Embryonic facial prominence (tissue), 1 donor: ENCODE measurements at regions not wholly inside any gene's neighbourhood (a gene's known extent, or its start where the extent isn't known, plus 50 kb on each side); places are given as distances from the start of the nearest gene placed in this dataset.
"Not testable (repeated sequence)": the region's sequence is repeated elsewhere in the genome, so short reads cannot be mapped to it uniquely, and the experiment has no call there.

Source experiments
- DNase-seq: peaks from one replicate; pipeline ENCODE4 v3.0.0-alpha.2; 2016; ENCODE audit errors: extremely low spot score

GRCh38 chr3:124315215-124316033 lies 323.5 kb upstream of the ROPN1 start:
- DNase-seq, result no peak

- DNase-seq, result no peak
These were observed 324.0 kb upstream of the ROPN1 start for GRCh38 chr3:124316034-124316287.

GRCh38 chr3:124318014-124318413 lies 326.1 kb upstream of the ROPN1 start:
- DNase-seq, result no peak

- DNase-seq, result no peak
These were observed 326.7 kb upstream of the ROPN1 start for GRCh38 chr3:124318656-124319055.

- no peak for DNase-seq
These were observed 329.1 kb upstream of the ROPN1 start for GRCh38 chr3:124320976-124321375.

- DNase-seq, result no peak
These were observed 330.5 kb upstream of the ROPN1 start for GRCh38 chr3:124322309-124322880.

- DNase-seq, result no peak
These were observed 331.0 kb upstream of the ROPN1 start for GRCh38 chr3:124322966-124323365.

- no peak for DNase-seq
These were observed 333.3 kb upstream of the ROPN1 start for GRCh38 chr3:124325248-124325647.

GRCh38 chr3:124329723-124330122 lies 337.8 kb upstream of the ROPN1 start:
- no peak for DNase-seq

GRCh38 chr3:124333931-124334640 lies 342.2 kb upstream of the ROPN1 start:
- DNase-seq, result no peak

GRCh38 chr3:124336067-124336656 lies 344.2 kb upstream of the ROPN1 start:
- no peak for DNase-seq

- no peak for DNase-seq
These were observed 353.9 kb upstream of the ROPN1 start for GRCh38 chr3:124345845-124346244.

GRCh38 chr3:124346487-124346886 lies 354.6 kb upstream of the ROPN1 start:
- no peak for DNase-seq

- no peak for DNase-seq
These were observed 355.5 kb upstream of the ROPN1 start for GRCh38 chr3:124347418-124347817.

GRCh38 chr3:124348555-124348954 lies 356.6 kb upstream of the ROPN1 start:
- not testable (repeated sequence) for DNase-seq

- DNase-seq, result peak; percentile 56
These were observed 359.7 kb upstream of the ROPN1 start for GRCh38 chr3:124351430-124352148.

- no peak for DNase-seq
These were observed 360.2 kb upstream of the ROPN1 start for GRCh38 chr3:124352149-124352539.

GRCh38 chr3:124353691-124354090 lies 361.8 kb upstream of the ROPN1 start:
- DNase-seq, result no peak

GRCh38 chr3:124354150-124354549 lies 362.2 kb upstream of the ROPN1 start:
- DNase-seq, result no peak

GRCh38 chr3:124358156-124358555 lies 366.2 kb upstream of the ROPN1 start:
- no peak for DNase-seq

GRCh38 chr3:124360155-124360554 lies 368.2 kb upstream of the ROPN1 start:
- no peak for DNase-seq

GRCh38 chr3:124360563-124360962 lies 368.6 kb upstream of the ROPN1 start:
- no peak for DNase-seq
